DND-41 (cell line): ENCODE measurements at regions not wholly inside any gene's neighbourhood (a gene's known extent, or its start where the extent isn't known, plus 50 kb on each side); places are given as distances from the start of the nearest gene placed in this dataset.

ENCODE experiments used
- CTCF ChIP-seq: IDR thresholded peaks from 2 replicates; pipeline ENCODE4 v1.5.1; 2012; ENCODE audit warnings: borderline replicate concordance, low read length, moderate library complexity, mild to moderate bottlenecking; ENCODE audit not compliant: poor library complexity, severe bottlenecking; ENCODE audit errors: extremely low read depth
- EZH2 ChIP-seq: IDR thresholded peaks from 3 replicates; pipeline ENCODE4 v1.6.1; 2012; ENCODE audit warnings: borderline replicate concordance, low read depth, mild to moderate bottlenecking, moderate library complexity, low read length, inconsistent platforms; ENCODE audit not compliant: severe bottlenecking

- TF ChIP-seq CTCF = no peak
- no peak for TF ChIP-seq EZH2
Observed at GRCh38 chr3:181860235-181860634, 148.5 kb downstream of the SOX2 start.
